Epithelial cell of proximal tubule (primary cell): ENCODE measurements at regions not wholly inside any gene's neighbourhood (a gene's known extent, or its start where the extent isn't known, plus 50 kb on each side); places are given as distances from the start of the nearest gene placed in this dataset.

Source experiments
- DNase-seq: peaks from one replicate; pipeline ENCODE4 v3.0.0-alpha.2; 2011; ENCODE audit warnings: low read depth
- H3K4me3 ChIP-seq: 2 replicates; pipeline ENCODE4 v1.5.1; 2011; ENCODE audit warnings: low read depth, mild to moderate bottlenecking, low read length
- CTCF ChIP-seq: conservative IDR thresholded peaks from 2 replicates; pipeline ENCODE4 v1.5.1; 2012; ENCODE audit warnings: low read depth, mild to moderate bottlenecking, low read length

- no peak for TF ChIP-seq CTCF
- no peak for DNase-seq
- no peak overlapping the region for H3K4me3 ChIP-seq
These were observed 665.6 kb upstream of the CXADR start for GRCh38 chr21:16847211-16847610.

GRCh38 chr21:16851054-16851453 is 661.8 kb upstream of the CXADR start:
- H3K4me3 ChIP-seq = no peak overlapping the region
- DNase-seq = no peak
- TF ChIP-seq CTCF = peak; percentile 28

- no peak overlapping the region for H3K4me3 ChIP-seq
- TF ChIP-seq CTCF = no peak
- no peak for DNase-seq
These were observed 657.6 kb upstream of the CXADR start for GRCh38 chr21:16855164-16855667.

- no peak for TF ChIP-seq CTCF
- no peak overlapping the region for H3K4me3 ChIP-seq
- no peak for DNase-seq
These were observed 649.4 kb upstream of the CXADR start for GRCh38 chr21:16863362-16863905.

- H3K4me3 ChIP-seq = no peak overlapping the region
- TF ChIP-seq CTCF = no peak
- no peak for DNase-seq
These were observed 648.9 kb upstream of the CXADR start for GRCh38 chr21:16863908-16864307.

- no peak for TF ChIP-seq CTCF
- no peak overlapping the region for H3K4me3 ChIP-seq
- no peak for DNase-seq
These were observed 647.2 kb upstream of the CXADR start for GRCh38 chr21:16865632-16866031.

- no peak for DNase-seq
- no peak overlapping the region for H3K4me3 ChIP-seq
- no peak for TF ChIP-seq CTCF
These were observed 646.0 kb upstream of the CXADR start for GRCh38 chr21:16866851-16867250.
